ENCODE measurements at regions not wholly inside any gene's neighbourhood (a gene's known extent, or its start where the extent isn't known, plus 50 kb on each side); places are given as distances from the start of the nearest gene placed in this dataset.

DNA sequence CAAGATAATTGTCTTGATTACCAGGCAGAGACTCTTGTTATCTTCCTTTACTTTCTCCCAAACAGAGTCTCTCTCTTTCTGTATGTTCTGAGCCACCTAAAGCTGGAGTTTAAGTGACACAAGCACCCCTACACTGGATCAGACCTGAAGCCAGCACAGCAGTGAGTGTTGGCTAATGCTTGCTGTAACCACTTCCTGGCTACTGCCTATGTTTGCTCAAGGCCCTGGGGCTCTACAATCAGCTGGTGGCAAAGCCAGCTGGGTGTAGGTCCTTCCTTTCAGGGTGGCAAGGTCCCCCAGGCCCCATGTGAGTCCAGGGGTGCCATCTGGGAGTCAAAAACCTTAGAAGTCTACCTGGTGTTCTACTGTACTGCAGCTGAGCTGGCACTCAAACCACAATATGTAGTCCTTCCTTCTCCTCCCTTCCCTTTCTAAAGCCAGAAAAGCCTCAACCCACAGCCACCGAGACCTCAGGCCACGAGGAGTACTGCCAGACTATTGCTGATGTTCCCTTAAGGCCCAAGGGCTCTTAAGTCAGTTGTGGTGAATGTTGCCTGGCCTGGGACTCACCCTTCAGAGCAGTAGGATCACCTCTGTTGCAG is 416.3 kb downstream of the ADRA2A start (continued):
- TF ChIP-seq, protein P1, sequence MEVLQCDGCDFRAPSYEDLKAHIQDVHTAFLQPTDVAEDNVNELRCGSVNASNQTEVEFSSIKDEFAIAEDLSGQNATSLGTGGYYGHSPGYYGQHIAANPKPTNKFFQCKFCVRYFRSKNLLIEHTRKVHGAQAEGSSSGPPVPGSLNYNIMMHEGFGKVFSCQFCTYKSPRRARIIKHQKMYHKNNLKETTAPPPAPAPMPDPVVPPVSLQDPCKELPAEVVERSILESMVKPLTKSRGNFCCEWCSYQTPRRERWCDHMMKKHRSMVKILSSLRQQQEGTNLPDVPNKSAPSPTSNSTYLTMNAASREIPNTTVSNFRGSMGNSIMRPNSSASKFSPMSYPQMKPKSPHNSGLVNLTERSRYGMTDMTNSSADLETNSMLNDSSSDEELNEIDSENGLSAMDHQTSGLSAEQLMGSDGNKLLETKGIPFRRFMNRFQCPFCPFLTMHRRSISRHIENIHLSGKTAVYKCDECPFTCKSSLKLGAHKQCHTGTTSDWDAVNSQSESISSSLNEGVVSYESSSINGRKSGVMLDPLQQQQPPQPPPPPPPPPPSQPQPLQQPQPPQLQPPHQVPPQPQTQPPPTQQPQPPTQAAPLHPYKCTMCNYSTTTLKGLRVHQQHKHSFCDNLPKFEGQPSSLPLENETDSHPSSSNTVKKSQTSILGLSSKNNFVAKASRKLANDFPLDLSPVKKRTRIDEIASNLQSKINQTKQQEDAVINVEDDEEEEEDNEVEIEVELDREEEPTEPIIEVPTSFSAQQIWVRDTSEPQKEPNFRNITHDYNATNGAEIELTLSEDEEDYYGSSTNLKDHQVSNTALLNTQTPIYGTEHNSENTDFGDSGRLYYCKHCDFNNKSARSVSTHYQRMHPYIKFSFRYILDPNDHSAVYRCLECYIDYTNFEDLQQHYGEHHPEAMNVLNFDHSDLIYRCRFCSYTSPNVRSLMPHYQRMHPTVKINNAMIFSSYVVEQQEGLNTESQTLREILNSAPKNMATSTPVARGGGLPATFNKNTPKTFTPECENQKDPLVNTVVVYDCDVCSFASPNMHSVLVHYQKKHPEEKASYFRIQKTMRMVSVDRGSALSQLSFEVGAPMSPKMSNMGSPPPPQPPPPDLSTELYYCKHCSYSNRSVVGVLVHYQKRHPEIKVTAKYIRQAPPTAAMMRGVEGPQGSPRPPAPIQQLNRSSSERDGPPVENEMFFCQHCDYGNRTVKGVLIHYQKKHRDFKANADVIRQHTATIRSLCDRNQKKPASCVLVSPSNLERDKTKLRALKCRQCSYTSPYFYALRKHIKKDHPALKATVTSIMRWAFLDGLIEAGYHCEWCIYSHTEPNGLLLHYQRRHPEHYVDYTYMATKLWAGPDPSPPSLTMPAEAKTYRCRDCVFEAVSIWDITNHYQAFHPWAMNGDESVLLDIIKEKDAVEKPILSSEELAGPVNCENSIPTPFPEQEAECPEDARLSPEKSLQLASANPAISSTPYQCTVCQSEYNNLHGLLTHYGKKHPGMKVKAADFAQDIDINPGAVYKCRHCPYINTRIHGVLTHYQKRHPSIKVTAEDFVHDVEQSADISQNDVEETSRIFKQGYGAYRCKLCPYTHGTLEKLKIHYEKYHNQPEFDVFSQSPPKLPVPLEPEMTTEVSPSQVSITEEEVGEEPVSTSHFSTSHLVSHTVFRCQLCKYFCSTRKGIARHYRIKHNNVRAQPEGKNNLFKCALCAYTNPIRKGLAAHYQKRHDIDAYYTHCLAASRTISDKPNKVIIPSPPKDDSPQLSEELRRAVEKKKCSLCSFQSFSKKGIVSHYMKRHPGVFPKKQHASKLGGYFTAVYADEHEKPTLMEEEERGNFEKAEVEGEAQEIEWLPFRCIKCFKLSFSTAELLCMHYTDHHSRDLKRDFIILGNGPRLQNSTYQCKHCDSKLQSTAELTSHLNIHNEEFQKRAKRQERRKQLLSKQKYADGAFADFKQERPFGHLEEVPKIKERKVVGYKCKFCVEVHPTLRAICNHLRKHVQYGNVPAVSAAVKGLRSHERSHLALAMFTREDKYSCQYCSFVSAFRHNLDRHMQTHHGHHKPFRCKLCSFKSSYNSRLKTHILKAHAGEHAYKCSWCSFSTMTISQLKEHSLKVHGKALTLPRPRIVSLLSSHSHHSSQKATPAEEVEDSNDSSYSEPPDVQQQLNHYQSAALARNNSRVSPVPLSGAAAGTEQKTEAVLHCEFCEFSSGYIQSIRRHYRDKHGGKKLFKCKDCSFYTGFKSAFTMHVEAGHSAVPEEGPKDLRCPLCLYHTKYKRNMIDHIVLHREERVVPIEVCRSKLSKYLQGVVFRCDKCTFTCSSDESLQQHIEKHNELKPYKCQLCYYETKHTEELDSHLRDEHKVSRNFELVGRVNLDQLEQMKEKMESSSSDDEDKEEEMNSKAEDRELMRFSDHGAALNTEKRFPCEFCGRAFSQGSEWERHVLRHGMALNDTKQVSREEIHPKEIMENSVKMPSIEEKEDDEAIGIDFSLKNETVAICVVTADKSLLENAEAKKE (CRISPR knock-in tag; IDR thresholded peaks at IDR 0.05), result no peak
- TF ChIP-seq POLR2AphosphoS5 (IDR thresholded peaks at IDR 0.05; ENCODE audit: low read depth), result no peak
- TF ChIP-seq, protein P2, sequence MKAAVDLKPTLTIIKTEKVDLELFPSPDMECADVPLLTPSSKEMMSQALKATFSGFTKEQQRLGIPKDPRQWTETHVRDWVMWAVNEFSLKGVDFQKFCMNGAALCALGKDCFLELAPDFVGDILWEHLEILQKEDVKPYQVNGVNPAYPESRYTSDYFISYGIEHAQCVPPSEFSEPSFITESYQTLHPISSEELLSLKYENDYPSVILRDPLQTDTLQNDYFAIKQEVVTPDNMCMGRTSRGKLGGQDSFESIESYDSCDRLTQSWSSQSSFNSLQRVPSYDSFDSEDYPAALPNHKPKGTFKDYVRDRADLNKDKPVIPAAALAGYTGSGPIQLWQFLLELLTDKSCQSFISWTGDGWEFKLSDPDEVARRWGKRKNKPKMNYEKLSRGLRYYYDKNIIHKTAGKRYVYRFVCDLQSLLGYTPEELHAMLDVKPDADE (IDR thresholded peaks at IDR 0.05), result no peak
- TF ChIP-seq, protein P3, sequence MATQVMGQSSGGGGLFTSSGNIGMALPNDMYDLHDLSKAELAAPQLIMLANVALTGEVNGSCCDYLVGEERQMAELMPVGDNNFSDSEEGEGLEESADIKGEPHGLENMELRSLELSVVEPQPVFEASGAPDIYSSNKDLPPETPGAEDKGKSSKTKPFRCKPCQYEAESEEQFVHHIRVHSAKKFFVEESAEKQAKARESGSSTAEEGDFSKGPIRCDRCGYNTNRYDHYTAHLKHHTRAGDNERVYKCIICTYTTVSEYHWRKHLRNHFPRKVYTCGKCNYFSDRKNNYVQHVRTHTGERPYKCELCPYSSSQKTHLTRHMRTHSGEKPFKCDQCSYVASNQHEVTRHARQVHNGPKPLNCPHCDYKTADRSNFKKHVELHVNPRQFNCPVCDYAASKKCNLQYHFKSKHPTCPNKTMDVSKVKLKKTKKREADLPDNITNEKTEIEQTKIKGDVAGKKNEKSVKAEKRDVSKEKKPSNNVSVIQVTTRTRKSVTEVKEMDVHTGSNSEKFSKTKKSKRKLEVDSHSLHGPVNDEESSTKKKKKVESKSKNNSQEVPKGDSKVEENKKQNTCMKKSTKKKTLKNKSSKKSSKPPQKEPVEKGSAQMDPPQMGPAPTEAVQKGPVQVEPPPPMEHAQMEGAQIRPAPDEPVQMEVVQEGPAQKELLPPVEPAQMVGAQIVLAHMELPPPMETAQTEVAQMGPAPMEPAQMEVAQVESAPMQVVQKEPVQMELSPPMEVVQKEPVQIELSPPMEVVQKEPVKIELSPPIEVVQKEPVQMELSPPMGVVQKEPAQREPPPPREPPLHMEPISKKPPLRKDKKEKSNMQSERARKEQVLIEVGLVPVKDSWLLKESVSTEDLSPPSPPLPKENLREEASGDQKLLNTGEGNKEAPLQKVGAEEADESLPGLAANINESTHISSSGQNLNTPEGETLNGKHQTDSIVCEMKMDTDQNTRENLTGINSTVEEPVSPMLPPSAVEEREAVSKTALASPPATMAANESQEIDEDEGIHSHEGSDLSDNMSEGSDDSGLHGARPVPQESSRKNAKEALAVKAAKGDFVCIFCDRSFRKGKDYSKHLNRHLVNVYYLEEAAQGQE (IDR thresholded peaks at IDR 0.05; ENCODE audit: unreplicated experiment), result no peak
- TF ChIP-seq EZH2phosphoT487 (IDR thresholded peaks at IDR 0.05; ENCODE audit: unreplicated experiment), result no peak
- TF ChIP-seq ZNF331 (CRISPR knock-in tag; IDR thresholded peaks at IDR 0.05; ENCODE audit: low read depth), result no peak
- no peak for TF ChIP-seq JUNB (IDR thresholded peaks at IDR 0.05; ENCODE audit: unreplicated experiment)
- no peak for TF ChIP-seq CREB1 (CRISPR knock-in tag; IDR thresholded peaks at IDR 0.05; ENCODE audit: low read depth)
- TF ChIP-seq EZH2 (IDR thresholded peaks at IDR 0.05; ENCODE audit: low read depth, unreplicated experiment), result no peak
